ENCODE measurements at regions not wholly inside any gene's neighbourhood (a gene's known extent, or its start where the extent isn't known, plus 50 kb on each side); places are given as distances from the start of the nearest gene placed in this dataset.
A peak's percentile ranks its signal among the peaks of the same experiment; 100 is the strongest.

DNA sequence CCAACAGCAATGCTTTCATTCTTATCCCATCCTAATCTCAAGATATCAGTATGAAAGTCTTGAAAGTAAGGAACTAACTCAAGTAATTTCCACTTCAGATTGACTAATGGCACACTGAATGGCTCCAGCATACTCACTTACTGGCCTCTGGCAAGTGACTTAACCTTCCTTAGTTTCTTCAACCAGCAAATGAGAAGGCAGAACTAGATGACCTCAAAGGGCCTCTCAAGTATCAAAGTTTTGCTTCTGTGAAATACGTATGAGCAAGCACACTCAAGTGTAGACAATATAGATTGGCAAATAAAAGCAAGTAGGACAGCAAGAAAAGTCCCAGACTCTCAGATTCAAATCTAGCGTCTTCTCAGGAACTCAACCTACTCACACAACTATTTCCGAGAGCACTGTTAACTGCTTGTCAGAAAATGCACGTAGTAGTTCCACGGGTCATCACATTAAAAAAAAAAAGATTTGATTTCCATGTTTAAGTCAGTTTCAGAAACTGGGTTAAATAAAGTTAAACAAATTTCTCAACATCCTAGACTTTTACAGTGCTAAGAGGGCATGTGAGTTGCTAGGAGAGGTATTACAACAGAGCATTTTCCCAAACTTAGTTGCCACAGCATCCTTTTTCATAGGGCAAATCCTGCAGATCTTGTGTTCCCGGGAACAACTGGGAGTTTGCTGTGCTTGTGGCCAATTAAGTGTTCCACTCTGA is 276.9 kb upstream of the KLF14 start:
- DNase-seq (ENCODE audit: low spot score): peak; percentile 61
- peaks cover 10% of the 10 kb centered on the region for H3K36me3 Mint-ChIP-seq (ENCODE audit: low read depth)
- peak overlapping the region; percentile 76 for H3K4me3 Mint-ChIP-seq

DNA sequence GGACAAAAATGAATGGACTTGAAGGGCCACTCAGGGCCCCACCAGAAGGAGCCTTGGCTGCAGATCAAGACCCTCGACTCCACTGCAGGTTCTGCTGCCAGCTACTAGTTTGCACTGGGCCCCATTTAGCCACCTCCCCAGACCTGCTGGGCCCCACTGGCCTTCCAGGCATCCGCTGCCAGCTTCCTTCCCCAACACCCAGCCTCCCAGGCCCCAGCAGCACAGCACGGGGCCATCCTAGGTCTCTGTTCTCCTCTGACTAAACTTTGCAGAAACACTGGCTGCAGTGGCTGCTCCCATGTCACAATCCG is 277.4 kb upstream of the KLF14 start:
- peak; percentile 30 for DNase-seq (ENCODE audit: low spot score)
- Mint-ChIP-seq H3K9me3 (no peaks in the 10 kb centered on the region), H3K4me3 (peak overlapping the region; percentile 76), H3K36me3 (ENCODE audit: low read depth) (peaks cover 12% of the 10 kb centered on the region), H3K27ac (peak overlapping the region; percentile 90), H3K4me1 (ENCODE audit: low read depth) (peaks cover 74% of the 10 kb centered on the region), H3K27me3 (ENCODE audit: low read depth) (no peaks in the 10 kb centered on the region)

More for the DNA sequence above, 276.9 kb upstream of the KLF14 start:
- Mint-ChIP-seq H3K9me3 (no peaks in the 10 kb centered on the region), H3K27me3 (ENCODE audit: low read depth) (no peaks in the 10 kb centered on the region), H3K27ac (peak overlapping the region; percentile 90), H3K4me1 (ENCODE audit: low read depth) (peaks cover 77% of the 10 kb centered on the region)

DNA sequence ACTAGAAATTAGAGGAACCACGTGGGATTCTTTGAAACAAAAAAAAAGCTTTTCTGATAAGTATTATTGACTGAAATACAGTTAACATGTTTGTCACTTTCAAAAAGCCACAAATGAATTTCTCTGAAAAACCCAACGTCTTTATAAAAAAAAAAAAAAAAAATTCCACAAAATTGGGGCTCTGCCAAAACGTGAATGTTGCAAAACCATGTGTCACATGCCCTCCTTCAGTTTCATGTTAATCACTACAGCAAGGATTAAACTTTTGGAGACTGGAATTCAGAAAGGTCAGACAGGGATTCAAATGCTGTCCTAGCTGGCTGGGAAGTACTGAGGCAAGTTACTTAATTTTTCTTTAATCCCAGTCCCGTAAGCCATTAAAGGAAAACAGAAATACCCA is 278.0 kb upstream of the KLF14 start:
- Mint-ChIP-seq H3K9me3 (no peaks in the 10 kb centered on the region), H3K27ac (peak overlapping the region; percentile 90), H3K4me1 (ENCODE audit: low read depth) (peaks cover 72% of the 10 kb centered on the region), H3K36me3 (ENCODE audit: low read depth) (peaks cover 14% of the 10 kb centered on the region), H3K4me3 (peak overlapping the region; percentile 76), H3K27me3 (ENCODE audit: low read depth) (no peaks in the 10 kb centered on the region)
- no peak for DNase-seq (ENCODE audit: low spot score)

DNA sequence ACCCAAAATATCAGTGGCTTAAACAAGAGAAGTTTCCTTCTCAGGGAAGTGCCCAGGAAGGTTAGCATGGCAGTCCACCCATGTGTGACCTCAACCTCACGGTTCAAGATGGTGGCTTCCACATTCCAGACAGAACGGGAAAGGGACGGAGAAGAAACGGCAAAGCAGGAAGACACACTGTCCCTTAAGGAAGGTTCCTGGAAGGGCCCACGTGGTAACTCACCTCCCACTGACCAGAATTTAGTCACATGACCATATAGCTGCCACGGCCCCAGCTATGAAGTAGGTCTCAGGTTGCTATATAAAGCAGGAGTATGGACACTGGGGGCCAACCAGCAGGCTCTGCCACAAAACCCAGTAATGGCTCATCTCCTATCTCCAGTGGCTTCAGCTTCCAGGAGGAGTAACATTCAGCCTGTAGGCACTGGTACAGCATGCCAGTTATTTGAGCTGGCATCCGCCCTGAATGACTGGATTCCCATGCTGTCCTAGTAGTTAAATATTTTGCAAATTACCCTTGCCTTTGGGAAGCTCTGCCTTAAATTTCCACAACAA is 278.5 kb upstream of the KLF14 start:
- DNase-seq (ENCODE audit: low spot score): no peak
- H3K36me3 Mint-ChIP-seq (ENCODE audit: low read depth): peaks cover 11% of the 10 kb centered on the region
- H3K27ac Mint-ChIP-seq: peak overlapping the region; percentile 90
- peak overlapping the region; percentile 76 for H3K4me3 Mint-ChIP-seq
- H3K27me3 Mint-ChIP-seq (ENCODE audit: low read depth): no peaks in the 10 kb centered on the region
- peaks cover 69% of the 10 kb centered on the region for H3K4me1 Mint-ChIP-seq (ENCODE audit: low read depth)
- H3K9me3 Mint-ChIP-seq: no peaks in the 10 kb centered on the region

DNA sequence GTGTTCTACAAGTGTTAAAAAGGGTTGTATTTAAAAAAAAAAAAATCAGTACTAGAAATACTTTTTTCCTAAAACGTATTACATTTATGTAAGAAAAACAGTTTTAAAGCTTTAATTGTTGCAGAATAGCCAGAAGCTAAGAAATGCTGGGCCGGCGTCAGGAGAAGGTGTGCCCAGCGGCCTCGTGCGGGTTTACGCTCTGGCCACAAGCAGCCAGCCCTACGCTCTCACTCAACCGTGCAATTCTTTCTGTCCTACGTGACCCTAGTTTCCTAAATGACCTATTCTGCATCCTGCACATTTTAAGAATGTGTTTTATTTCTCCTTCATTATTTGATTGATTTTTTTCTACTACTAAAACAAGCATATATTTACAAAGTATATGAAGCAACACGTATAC is 279.7 kb upstream of the KLF14 start:
- H3K36me3 Mint-ChIP-seq (ENCODE audit: low read depth): peaks cover 21% of the 10 kb centered on the region
- H3K4me1 Mint-ChIP-seq (ENCODE audit: low read depth): peaks cover 68% of the 10 kb centered on the region
- peak overlapping the region; percentile 68 for H3K27ac Mint-ChIP-seq
- DNase-seq (ENCODE audit: low spot score): no peak
- H3K4me3 Mint-ChIP-seq: no peak overlapping the region
- H3K27me3 Mint-ChIP-seq (ENCODE audit: low read depth): no peaks in the 10 kb centered on the region
- H3K9me3 Mint-ChIP-seq: no peaks in the 10 kb centered on the region

DNA sequence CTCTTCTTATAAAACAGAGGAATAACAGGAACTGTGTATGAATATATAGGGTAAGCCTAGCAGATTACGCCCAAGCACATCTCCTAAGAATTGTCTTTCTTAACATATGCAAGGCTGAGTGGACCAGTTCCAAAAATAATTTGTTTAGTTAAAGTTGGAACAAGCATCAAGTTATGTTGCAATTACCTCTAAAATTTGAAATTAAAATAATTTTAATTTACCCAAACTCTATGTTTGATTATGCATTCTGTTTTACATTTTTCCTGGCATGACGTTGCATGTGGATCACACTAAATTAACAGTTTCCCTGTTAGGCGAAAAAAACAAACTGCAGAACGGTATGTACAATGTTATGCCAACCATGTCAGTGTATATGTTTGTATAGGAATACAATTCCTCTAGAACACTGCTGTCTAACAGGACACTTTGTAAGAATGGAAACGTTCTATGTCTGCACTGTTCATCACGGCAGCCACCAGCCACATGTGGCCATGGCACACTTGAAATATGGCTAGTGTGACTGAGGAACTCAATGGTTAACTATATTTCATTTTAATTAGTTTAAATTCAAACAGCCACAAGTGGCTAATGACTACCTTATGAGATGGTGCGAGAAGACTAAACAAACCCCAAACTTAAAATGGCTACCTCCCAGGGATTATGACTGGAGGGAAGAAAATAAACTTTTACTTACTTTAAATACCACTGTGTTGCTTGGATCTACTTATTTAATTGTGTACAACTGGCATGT is 281.1 kb upstream of the KLF14 start:
- no peak overlapping the region for H3K4me3 Mint-ChIP-seq
- no peak overlapping the region for H3K27ac Mint-ChIP-seq
- peaks cover 21% of the 10 kb centered on the region for H3K36me3 Mint-ChIP-seq (ENCODE audit: low read depth)
- H3K27me3 Mint-ChIP-seq (ENCODE audit: low read depth): no peaks in the 10 kb centered on the region
- no peaks in the 10 kb centered on the region for H3K9me3 Mint-ChIP-seq
- H3K4me1 Mint-ChIP-seq (ENCODE audit: low read depth): peaks cover 65% of the 10 kb centered on the region
- DNase-seq (ENCODE audit: low spot score): no peak

DNA sequence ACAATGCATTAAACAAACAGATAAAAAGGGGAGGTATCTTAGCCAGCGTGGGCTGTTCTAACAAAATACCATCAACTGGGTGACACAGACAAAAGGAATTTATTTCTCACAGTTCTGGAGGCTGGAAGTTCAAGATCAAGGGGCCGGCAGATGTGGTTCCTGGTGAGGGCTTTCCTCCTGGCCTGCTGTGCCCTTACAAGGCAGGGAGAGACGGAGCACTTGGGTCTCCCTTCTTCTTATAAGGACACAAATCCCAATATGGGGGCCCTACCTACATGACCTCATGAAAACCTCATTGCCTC is 281.6 kb upstream of the KLF14 start:
- no peak overlapping the region for H3K4me3 Mint-ChIP-seq
- no peak overlapping the region for H3K27ac Mint-ChIP-seq
- H3K27me3 Mint-ChIP-seq (ENCODE audit: low read depth): no peaks in the 10 kb centered on the region
- H3K9me3 Mint-ChIP-seq: no peaks in the 10 kb centered on the region
- H3K36me3 Mint-ChIP-seq (ENCODE audit: low read depth): peaks cover 21% of the 10 kb centered on the region
- peaks cover 65% of the 10 kb centered on the region for H3K4me1 Mint-ChIP-seq (ENCODE audit: low read depth)
- no peak for DNase-seq (ENCODE audit: low spot score)

DNA sequence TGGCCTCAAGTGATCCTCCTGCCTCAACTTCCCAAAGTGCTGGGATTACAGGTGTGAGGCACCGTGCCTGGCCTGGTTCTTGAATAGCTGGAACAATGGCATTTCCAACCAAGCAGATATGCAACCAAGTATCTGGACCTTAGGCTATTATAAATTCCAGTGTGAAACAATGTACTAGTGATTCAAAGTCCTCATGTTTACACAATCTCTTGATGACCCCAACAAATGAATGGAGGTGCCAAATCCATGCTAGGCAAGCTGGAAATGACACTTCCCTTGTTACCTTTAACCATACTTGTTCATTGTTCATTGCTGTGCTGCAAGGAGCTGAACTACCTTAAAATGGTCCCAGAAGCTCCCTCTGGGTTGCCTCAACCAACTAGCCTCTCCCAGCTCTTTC is 282.2 kb upstream of the KLF14 start:
- Mint-ChIP-seq H3K27me3 (ENCODE audit: low read depth) (no peaks in the 10 kb centered on the region), H3K4me1 (ENCODE audit: low read depth) (peaks cover 63% of the 10 kb centered on the region), H3K27ac (no peak overlapping the region), H3K4me3 (no peak overlapping the region), H3K9me3 (no peaks in the 10 kb centered on the region), H3K36me3 (ENCODE audit: low read depth) (peaks cover 21% of the 10 kb centered on the region)
- no peak for DNase-seq (ENCODE audit: low spot score)

DNA sequence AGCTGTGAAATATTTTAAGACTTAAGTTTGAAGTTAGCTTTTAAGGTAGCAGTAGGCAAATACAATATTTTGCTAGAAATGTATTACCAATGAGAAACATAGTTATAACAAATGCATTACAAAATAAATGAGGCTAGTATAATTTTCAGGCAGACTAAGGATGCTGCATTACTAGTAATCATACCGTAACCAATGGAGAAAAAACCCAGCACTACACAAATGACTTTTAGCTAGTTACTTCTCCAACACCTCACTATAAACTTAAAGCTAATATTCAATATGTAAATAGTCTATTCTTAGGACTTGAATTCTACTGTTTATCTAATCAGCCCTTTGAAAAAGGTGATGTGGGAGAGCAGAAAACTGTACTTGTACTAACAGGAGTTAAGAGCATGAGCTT is 285.3 kb upstream of the KLF14 start:
- Mint-ChIP-seq H3K36me3 (ENCODE audit: low read depth) (peaks cover 36% of the 10 kb centered on the region), H3K4me3 (no peak overlapping the region), H3K27me3 (ENCODE audit: low read depth) (no peaks in the 10 kb centered on the region), H3K9me3 (peaks cover 12% of the 10 kb centered on the region), H3K27ac (peak overlapping the region; percentile 26), H3K4me1 (ENCODE audit: low read depth) (peaks cover 50% of the 10 kb centered on the region)
- no peak for DNase-seq (ENCODE audit: low spot score)

DNA sequence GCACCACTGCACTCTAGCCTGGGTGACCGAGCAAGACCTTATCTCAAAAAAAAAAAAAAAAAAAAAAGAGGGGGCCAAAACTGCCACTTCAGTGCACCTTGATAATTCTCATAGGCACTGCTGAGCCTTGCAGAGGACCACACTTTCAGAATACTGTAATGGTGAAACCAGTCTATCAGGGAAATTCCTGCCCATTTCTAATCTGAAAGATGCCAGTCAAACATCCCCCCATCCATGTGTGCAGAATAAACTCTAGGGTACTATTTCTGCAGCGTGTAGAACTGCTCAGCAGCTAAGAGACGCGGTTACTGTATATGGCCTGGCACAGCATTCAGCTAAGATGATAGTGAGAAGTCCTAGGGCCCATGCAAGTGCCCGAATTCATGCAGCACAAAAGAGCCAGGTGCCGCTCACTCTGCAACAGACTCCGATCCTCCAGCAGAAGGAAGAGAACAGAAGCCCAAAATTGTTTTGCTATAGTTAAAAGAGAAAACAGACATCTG is 286.8 kb upstream of the KLF14 start:
- DNase-seq (ENCODE audit: low spot score): no peak
- peak overlapping the region; percentile 85 for H3K27ac Mint-ChIP-seq
- peaks cover 12% of the 10 kb centered on the region for H3K9me3 Mint-ChIP-seq
- peaks cover 45% of the 10 kb centered on the region for H3K4me1 Mint-ChIP-seq (ENCODE audit: low read depth)
- H3K36me3 Mint-ChIP-seq (ENCODE audit: low read depth): peaks cover 33% of the 10 kb centered on the region
- peak overlapping the region; percentile 69 for H3K4me3 Mint-ChIP-seq
- no peaks in the 10 kb centered on the region for H3K27me3 Mint-ChIP-seq (ENCODE audit: low read depth)

DNA sequence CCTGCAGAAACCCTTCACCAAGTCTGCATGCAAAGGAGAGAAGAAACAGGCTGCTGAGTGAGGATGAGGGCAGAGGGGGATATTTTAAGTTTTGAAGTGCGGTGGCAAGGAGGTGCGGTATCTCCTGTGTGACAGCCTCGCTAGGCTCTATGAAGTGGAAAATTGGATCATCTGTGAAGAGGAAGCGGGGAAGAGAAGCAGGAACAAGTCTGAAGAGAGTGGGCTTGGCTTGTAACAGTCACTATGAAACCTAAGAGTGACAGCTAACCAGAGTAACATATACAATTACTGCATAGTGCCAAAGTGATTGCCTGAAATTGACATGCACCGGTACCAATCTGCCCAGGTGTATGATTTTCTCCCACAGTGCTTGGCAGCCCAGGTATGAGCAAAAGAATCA is 287.5 kb upstream of the KLF14 start:
- no peaks in the 10 kb centered on the region for H3K27me3 Mint-ChIP-seq (ENCODE audit: low read depth)
- no peak for DNase-seq (ENCODE audit: low spot score)
- H3K27ac Mint-ChIP-seq: peak overlapping the region; percentile 83
- peak overlapping the region; percentile 57 for H3K4me3 Mint-ChIP-seq
- peaks cover 12% of the 10 kb centered on the region for H3K9me3 Mint-ChIP-seq
- peaks cover 50% of the 10 kb centered on the region for H3K4me1 Mint-ChIP-seq (ENCODE audit: low read depth)
- H3K36me3 Mint-ChIP-seq (ENCODE audit: low read depth): peaks cover 31% of the 10 kb centered on the region

DNA sequence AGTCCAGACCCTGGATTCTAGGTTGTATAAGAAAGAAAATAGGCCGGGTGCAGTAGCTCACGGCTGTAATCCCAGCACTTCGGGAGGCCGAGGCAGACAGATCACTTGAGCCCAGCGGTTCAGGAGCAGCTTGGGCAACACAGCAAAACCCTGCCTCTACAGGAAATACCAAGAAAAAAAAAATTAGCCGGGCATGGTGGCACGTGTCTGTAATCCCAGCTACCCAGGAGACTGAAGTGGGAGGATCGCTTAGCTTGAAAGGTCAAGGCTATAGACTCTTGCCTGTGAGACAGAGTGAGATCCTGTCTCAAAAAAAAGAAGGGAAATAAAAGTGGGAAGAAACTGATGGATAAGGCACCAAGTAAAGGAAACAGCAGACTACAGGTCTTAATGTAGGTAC is 287.9 kb upstream of the KLF14 start:
- H3K27me3 Mint-ChIP-seq (ENCODE audit: low read depth): no peaks in the 10 kb centered on the region
- peak overlapping the region; percentile 57 for H3K4me3 Mint-ChIP-seq
- H3K9me3 Mint-ChIP-seq: peaks cover 12% of the 10 kb centered on the region
- peaks cover 53% of the 10 kb centered on the region for H3K4me1 Mint-ChIP-seq (ENCODE audit: low read depth)
- no peak for DNase-seq (ENCODE audit: low spot score)
- H3K27ac Mint-ChIP-seq: peak overlapping the region; percentile 83
- peaks cover 29% of the 10 kb centered on the region for H3K36me3 Mint-ChIP-seq (ENCODE audit: low read depth)

DNA sequence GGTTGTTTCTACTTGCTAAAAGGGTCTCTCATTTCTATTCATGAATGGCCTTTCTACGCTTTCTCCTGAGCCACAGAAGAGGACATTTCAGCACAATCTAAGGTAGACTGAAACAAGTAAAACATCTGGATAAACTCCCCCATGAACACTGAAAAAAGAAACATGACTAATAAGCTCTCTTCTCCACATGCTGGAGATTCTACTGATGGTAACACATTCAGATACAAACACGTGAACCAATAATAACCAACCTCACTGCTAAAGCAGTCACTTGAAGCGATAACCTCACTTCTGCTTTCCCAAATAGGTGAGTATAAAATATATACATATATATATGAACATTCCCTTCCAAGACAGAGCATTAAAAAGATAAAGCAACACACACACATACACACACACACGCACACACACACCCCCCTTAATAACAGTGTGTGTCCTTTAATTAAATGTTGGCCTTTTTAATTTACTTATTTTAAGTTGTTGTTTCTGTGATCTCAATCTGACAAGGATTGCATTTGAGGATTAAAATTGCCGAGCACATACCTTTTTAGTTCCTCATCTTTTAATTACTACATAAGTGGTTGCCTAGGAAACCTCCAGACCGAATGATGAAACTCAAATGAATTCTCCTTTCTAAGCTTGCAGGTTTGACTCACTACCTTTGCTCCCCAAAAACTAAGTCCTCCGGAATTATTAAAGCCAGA is 292.4 kb upstream of the KLF14 start:
- peaks cover 46% of the 10 kb centered on the region for H3K4me1 Mint-ChIP-seq (ENCODE audit: low read depth)
- H3K9me3 Mint-ChIP-seq: peaks cover 17% of the 10 kb centered on the region
- H3K27ac Mint-ChIP-seq: peak overlapping the region; percentile 77
- H3K36me3 Mint-ChIP-seq (ENCODE audit: low read depth): peaks cover 31% of the 10 kb centered on the region
- H3K27me3 Mint-ChIP-seq (ENCODE audit: low read depth): no peaks in the 10 kb centered on the region
- H3K4me3 Mint-ChIP-seq: no peak overlapping the region
- DNase-seq (ENCODE audit: low spot score): no peak

DNA sequence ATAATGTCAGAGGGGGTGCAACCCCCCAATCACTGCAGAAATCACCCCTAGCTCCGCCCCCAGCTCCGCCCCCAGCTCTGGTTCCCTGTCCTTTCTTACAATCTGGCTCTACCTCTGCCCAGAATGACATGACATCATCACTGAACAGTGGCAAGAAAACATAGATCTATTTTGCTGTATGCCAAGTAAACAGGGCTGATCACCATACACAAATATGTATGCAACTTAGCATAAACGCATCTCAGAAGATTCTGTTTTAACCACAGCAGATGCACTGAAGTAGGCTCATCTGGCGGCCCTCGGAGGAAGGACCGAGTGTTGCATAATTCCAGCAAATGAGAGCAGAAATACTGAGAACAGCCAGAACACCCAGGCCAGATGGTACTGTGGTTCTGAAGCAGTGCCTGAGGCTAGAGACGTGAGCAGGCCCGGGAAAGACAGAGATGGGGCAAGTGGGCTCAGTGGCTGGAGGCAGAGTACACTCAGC is 293.3 kb upstream of the KLF14 start:
- H3K4me1 Mint-ChIP-seq (ENCODE audit: low read depth): peaks cover 47% of the 10 kb centered on the region
- H3K4me3 Mint-ChIP-seq: peak overlapping the region; percentile 47
- no peak for DNase-seq (ENCODE audit: low spot score)
- peaks cover 35% of the 10 kb centered on the region for H3K36me3 Mint-ChIP-seq (ENCODE audit: low read depth)
- peaks cover 14% of the 10 kb centered on the region for H3K9me3 Mint-ChIP-seq
- peak overlapping the region; percentile 77 for H3K27ac Mint-ChIP-seq
- no peaks in the 10 kb centered on the region for H3K27me3 Mint-ChIP-seq (ENCODE audit: low read depth)

Data from T-helper 2 cell treated with Interferon-gamma antibody and Interleukin-4, amounts not matched to agents 5 μg/mL and 100 μg/mL, for 36 hours (primary cell).